K562 (cell line): ENCODE measurements at regions not wholly inside any gene's neighbourhood (a gene's known extent, or its start where the extent isn't known, plus 50 kb on each side); places are given as distances from the start of the nearest gene placed in this dataset.

Experiments used
- CBX2 ChIP-seq: fragments of 200-600 bp; sonication (generic); IDR thresholded peaks from one replicate; pipeline ENCODE4 v1.6.1; 2012; ENCODE audit warnings: mild to moderate bottlenecking, low read length, inconsistent platforms; ENCODE audit not compliant: insufficient read depth, poor library complexity, severe bottlenecking
- DEAF1 ChIP-seq: fragments of 450-650 bp; formaldehyde crosslinking; IDR thresholded peaks from 2 replicates; pipeline ENCODE4 v1.4.0; 2020; ENCODE audit warnings: mild to moderate bottlenecking, moderate library complexity
- HDAC1 ChIP-seq, 2 experiments: fragments of 450-650 bp; IDR thresholded peaks; 2 replicates each; pipeline ENCODE4 v1.6.1; 2016 to 2017; ENCODE audit warnings: inconsistent platforms in 1 of 2, mild to moderate bottlenecking in 1 of 2, moderate library complexity in 1 of 2
- HOMEZ ChIP-seq: fragments of 250-450 bp; sonication (Bioruptor Pico); IDR thresholded peaks from 2 replicates; pipeline ENCODE4 v1.4.0; 2020; ENCODE audit warnings: mild to moderate bottlenecking, moderate library complexity
- TAF15 ChIP-seq: fragments of 200-400 bp; formaldehyde crosslinking; IDR thresholded peaks from 2 replicates; pipeline ENCODE4 v1.6.1; 2017; ENCODE audit warnings: mild to moderate bottlenecking, low read depth, low read length, moderate library complexity
- USF2 ChIP-seq: sonication (generic); formaldehyde crosslinking; IDR thresholded peaks from 2 replicates; pipeline ENCODE4 v1.5.0; 2020; ENCODE audit warnings: missing genetic modification reagents
- ZNF239 ChIP-seq: fragments of 250-450 bp; sonication (Bioruptor Pico); IDR thresholded peaks from 2 replicates; pipeline ENCODE4 v1.4.0; 2020; ENCODE audit warnings: mild to moderate bottlenecking
- ZNF347 ChIP-seq: fragments of 450-650 bp; formaldehyde crosslinking; IDR thresholded peaks from 2 replicates; pipeline ENCODE4 v1.4.0; 2020; ENCODE audit warnings: low read depth, mild to moderate bottlenecking, moderate library complexity
- ZNF384 ChIP-seq: IDR thresholded peaks from 2 replicates; pipeline ENCODE4 v1.6.1; 2012; ENCODE audit warnings: low read depth, low read length, improper control_type of control experiment
- TF ChIP-seq, protein P1 (sequence below): fragments of 250-450 bp; sonication (Bioruptor Pico); IDR thresholded peaks from 2 replicates; pipeline ENCODE4 v1.9.0; 2021; ENCODE audit warnings: mild to moderate bottlenecking, inconsistent platforms

- peak; percentile 95 for TF ChIP-seq HOMEZ (CRISPR knock-in tag)
- TF ChIP-seq HDAC1 (IDR thresholded peaks at IDR 0.05), result no peak
- TF ChIP-seq TAF15, result no peak
- no peak for TF ChIP-seq CBX2
- peak; percentile 95 for TF ChIP-seq ZNF239 (CRISPR knock-in tag)
- peak; percentile 54 for TF ChIP-seq DEAF1 (CRISPR knock-in tag)
- TF ChIP-seq USF2 (CRISPR knock-in tag), result no peak
- no peak for TF ChIP-seq ZNF384
- TF ChIP-seq, protein P1, sequence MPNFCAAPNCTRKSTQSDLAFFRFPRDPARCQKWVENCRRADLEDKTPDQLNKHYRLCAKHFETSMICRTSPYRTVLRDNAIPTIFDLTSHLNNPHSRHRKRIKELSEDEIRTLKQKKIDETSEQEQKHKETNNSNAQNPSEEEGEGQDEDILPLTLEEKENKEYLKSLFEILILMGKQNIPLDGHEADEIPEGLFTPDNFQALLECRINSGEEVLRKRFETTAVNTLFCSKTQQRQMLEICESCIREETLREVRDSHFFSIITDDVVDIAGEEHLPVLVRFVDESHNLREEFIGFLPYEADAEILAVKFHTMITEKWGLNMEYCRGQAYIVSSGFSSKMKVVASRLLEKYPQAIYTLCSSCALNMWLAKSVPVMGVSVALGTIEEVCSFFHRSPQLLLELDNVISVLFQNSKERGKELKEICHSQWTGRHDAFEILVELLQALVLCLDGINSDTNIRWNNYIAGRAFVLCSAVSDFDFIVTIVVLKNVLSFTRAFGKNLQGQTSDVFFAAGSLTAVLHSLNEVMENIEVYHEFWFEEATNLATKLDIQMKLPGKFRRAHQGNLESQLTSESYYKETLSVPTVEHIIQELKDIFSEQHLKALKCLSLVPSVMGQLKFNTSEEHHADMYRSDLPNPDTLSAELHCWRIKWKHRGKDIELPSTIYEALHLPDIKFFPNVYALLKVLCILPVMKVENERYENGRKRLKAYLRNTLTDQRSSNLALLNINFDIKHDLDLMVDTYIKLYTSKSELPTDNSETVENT (CRISPR knock-in tag), result no peak
- TF ChIP-seq ZNF347 (CRISPR knock-in tag), result 0 out of 2 replicates have a peak, but pooled peaks have one; percentile 57
These were observed 85.4 kb downstream of the IER5 start (continued) for GRCh38 chr1:181173761-181174447.
